ENCODE measurements at regions not wholly inside any gene's neighbourhood (a gene's known extent, or its start where the extent isn't known, plus 50 kb on each side); places are given as distances from the start of the nearest gene placed in this dataset.

DNA sequence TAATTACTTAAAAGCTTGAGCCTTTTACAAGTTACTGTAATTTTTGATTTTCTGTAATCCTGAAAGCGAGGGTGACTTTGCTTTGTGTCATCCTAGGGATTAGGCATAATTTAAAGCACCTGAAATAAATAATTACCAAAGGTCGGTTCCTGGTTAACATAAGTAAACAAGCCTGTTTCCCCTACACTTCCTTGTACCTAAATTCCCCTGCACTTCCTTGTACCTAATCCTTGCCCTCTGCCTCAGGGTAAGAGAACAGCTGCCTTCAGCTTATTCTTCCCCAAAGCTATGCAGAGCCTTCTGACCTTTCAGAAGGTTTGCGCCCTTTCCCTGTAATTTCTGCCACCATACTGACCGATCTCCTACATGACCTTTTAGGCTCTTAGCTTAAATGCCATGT lies 166.1 kb upstream of the PDE5A start:
- TF ChIP-seq, protein P1, sequence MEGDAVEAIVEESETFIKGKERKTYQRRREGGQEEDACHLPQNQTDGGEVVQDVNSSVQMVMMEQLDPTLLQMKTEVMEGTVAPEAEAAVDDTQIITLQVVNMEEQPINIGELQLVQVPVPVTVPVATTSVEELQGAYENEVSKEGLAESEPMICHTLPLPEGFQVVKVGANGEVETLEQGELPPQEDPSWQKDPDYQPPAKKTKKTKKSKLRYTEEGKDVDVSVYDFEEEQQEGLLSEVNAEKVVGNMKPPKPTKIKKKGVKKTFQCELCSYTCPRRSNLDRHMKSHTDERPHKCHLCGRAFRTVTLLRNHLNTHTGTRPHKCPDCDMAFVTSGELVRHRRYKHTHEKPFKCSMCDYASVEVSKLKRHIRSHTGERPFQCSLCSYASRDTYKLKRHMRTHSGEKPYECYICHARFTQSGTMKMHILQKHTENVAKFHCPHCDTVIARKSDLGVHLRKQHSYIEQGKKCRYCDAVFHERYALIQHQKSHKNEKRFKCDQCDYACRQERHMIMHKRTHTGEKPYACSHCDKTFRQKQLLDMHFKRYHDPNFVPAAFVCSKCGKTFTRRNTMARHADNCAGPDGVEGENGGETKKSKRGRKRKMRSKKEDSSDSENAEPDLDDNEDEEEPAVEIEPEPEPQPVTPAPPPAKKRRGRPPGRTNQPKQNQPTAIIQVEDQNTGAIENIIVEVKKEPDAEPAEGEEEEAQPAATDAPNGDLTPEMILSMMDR (IDR thresholded peaks at IDR 0.05; ENCODE audit: control insufficient read depth, extremely low read depth, insufficient read depth), result no peak
- DNase-seq (ENCODE audit: low read depth), result no peak
- no peak overlapping the region for H3K4me3 ChIP-seq (ENCODE audit: low read depth, low read length)

DNA sequence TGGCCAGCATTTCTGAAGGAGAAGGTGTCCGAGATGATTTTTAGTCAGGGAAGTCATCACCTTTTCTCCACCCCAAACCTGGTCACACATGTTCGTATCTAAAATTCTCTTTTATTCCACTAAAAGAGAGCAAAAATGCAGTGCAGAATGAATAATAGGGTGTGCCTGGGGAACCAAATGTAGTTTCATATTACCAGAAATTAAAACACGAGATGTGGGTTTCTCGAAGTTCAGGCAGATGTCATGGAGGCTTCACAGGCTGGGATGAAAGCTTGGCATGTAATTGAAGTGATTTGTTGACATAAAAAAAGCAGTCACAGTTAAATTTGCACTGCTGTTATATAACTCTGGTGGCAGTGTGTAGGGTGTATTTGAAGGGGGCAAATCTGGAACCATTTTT lies 165.5 kb upstream of the PDE5A start:
- DNase-seq (ENCODE audit: low read depth), result no peak
- TF ChIP-seq, protein P1 (IDR thresholded peaks at IDR 0.05; ENCODE audit: control insufficient read depth, extremely low read depth, insufficient read depth), result no peak
- no peak overlapping the region for H3K4me3 ChIP-seq (ENCODE audit: low read depth, low read length)

DNA sequence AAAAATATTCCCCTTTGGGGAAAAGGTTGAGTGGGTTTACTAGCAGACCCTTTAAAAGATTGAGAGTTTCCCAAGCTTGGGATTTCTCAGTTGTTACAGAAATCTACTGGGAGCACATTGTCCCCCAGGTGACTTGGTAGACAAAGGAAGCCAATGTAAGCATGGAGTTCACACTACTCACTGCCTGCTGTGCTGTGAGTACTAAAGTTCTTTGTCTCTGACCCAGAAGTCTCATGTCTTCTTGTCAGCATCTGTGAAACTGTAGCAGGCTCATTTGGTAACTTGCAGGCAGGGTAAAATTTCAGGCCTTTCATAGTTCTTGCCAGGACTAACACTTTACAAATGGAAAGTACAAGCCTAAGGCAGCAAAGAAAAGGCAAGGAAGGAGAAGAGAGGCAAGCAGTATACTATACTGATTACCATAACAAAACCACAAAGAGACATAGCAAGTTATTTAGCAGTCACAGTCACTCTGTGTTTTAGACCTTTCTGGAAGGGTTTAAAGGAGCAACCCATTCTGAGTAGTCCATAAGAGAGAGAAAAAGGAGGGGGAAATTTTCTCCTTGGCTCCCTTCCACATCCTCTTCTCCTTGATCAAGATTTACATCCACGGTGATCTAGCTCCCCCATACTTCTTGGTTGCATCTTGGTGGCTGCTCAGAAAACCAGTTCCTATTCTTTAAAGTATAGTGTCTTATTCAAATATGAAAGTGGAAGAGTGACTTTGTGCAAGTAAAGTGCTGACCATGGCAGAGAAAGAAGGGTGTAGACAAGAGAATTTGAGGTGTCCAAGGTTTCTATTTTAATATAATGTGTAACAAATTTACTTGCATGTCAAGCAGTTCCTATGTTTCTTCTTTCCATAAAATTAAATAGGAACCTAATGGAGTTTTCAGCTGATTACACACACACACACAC lies 160.0 kb upstream of the PDE5A start:
- TF ChIP-seq, protein P1 (IDR thresholded peaks at IDR 0.05; ENCODE audit: control insufficient read depth, extremely low read depth, insufficient read depth), result no peak
- no peak for DNase-seq (ENCODE audit: low read depth)
- H3K4me3 ChIP-seq (ENCODE audit: low read depth, low read length), result no peak overlapping the region

DNA sequence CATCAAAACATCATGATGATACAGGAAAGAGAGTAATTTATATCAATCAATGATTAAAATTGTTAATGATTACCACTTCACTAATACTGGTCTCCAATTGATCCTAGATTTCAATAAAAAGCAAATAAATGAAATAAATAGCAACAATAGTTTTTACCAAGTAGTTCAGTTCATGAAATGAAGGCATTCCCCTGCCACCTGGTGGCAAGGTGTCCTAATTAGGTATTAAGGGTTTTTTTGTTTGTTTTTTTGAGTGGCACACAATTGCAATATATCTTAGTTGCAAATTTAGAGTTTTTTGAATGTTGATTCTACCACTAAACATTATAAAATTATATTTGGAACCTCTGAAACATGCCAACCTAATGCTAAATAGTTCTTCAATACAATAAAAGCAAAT lies 157.4 kb upstream of the PDE5A start:
- DNase-seq (ENCODE audit: low read depth), result no peak
- TF ChIP-seq, protein P1 (IDR thresholded peaks at IDR 0.05; ENCODE audit: control insufficient read depth, extremely low read depth, insufficient read depth), result peak; percentile 58
- H3K4me3 ChIP-seq (ENCODE audit: low read depth, low read length), result no peak overlapping the region

DNA sequence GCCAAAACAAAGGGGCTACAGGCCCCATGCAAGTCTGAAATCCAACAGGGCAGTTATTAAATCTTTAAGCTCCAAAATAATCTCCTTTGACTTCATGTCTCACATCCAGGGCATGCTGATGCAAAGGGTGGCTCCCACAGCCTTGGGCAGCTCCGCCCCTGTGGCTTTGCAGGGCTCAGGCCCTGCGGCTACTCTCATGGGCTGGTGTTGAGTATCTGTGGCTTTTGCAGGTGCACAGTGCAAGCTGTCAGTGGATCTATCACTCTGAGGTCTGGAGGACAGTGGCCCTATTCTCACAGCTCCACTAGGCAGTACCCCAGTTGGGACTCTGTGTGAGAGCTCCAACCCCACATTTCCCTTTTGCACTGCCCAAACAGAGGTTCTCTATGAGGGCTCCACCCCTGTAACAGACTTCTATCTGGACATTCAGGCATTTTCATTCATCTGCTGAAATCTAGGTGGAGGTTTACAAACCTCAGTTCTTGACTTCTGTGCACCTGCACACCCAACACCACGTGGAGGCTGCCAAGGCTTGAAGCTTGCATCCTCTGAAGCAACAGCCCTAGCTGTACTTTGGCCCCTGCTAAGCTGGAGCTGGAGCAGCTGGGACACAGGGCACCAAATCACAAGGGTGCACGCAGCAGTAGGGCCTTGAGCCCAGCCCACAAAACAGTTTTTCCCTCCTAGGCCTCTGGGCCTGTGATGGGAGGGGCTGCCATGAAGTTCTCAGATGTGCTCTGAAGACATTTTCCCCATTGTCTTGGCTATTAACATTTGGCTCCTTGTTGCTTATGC lies 154.8 kb upstream of the PDE5A start:
- H3K4me3 ChIP-seq (ENCODE audit: low read depth, low read length), result no peak overlapping the region
- no peak for DNase-seq (ENCODE audit: low read depth)
- TF ChIP-seq, protein P1 (IDR thresholded peaks at IDR 0.05; ENCODE audit: control insufficient read depth, extremely low read depth, insufficient read depth), result no peak

DNA sequence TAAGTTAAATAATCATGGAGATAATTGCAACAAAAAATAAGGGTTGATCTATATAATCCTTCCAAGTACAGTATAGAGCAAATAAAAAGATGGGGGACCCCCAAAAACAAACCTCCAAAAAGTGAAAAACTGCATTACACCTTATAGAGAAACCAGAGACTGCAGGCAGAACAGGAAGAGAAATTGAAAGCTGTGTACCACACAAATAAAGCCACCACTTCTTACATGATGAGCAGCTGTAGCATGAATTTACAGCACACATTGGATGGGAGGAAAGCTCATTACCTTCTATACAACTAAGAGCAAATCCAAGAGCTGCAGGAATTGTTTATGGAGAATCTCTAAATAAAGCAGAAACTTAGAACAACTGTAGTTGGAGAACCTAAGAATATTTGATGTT lies 152.4 kb upstream of the PDE5A start:
- no peak overlapping the region for H3K4me3 ChIP-seq (ENCODE audit: low read depth, low read length)
- DNase-seq (ENCODE audit: low read depth), result no peak

More for the DNA sequence above, 152.4 kb upstream of the PDE5A start:
- TF ChIP-seq, protein P1 (IDR thresholded peaks at IDR 0.05; ENCODE audit: control insufficient read depth, extremely low read depth, insufficient read depth), result no peak
